ENCODE measurements at regions not wholly inside any gene's neighbourhood (a gene's known extent, or its start where the extent isn't known, plus 50 kb on each side); places are given as distances from the start of the nearest gene placed in this dataset.

GRCh38 chr11:97860237-97860636 lies 1160.5 kb upstream of the CNTN5 start:
- no peaks in the 10 kb centered on the region for H3K4me1 ChIP-seq (ENCODE audit: control insufficient read depth in 3 of 3, insufficient read depth in 3 of 3, low read length in 3 of 3)
- H3K4me3 ChIP-seq (ENCODE audit: low read length in 3 of 3): no peak overlapping the region
- H3K9me3 ChIP-seq (ENCODE audit: control insufficient read depth in 3 of 3, low read length in 3 of 3): peaks cover 0 to 3% (median 0%) of the 10 kb centered on the region in 3 donors
- H3K27me3 ChIP-seq (ENCODE audit: control insufficient read depth in 3 of 3, insufficient read depth in 3 of 3, low read length in 3 of 3): no peaks in the 10 kb centered on the region
- no peaks in the 10 kb centered on the region for H3K36me3 ChIP-seq (ENCODE audit: control insufficient read depth in 3 of 3, insufficient read depth in 3 of 3, low read length in 3 of 3)
- H3K27ac ChIP-seq (ENCODE audit: low read depth, low read length): no peak overlapping the region
- H3K9ac ChIP-seq (ENCODE audit: low read depth in 1 of 3, low read length in 3 of 3): no peak overlapping the region

- no peak overlapping the region for H3K27ac ChIP-seq (ENCODE audit: low read depth, low read length)
Observed at GRCh38 chr11:97862021-97862420, 1158.7 kb upstream of the CNTN5 start.

DNA sequence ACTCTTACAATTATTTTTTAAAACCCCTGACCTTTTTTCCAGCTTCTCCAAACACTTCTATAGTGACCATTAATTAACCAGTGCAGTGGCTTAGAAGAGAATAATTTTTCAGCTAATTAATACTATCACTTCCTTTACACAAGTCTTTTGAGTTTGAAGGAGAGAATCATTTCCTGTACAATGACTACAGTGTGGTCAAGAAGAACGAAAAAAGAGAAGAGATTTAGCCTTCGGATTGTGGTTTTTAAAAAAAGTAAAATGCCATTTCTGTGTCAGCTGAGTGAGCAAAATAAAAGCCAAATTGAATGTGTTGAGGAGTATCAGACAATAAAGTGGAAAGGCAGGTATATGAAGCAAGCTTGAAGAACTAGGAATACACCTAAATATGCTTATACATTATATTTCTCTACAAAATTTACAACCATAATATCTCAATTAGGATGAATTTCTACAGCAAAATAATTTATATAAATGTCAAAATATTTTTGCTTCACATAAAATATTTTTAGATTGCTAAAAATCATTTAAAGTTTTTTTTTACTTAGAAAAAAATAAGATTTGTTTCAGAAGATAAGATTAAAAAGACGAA lies 1155.2 kb upstream of the CNTN5 start:
- H3K4me1 ChIP-seq (ENCODE audit: control insufficient read depth in 3 of 3, insufficient read depth in 3 of 3, low read length in 3 of 3): no peaks in the 10 kb centered on the region
- no peaks in the 10 kb centered on the region for H3K27me3 ChIP-seq (ENCODE audit: control insufficient read depth in 3 of 3, insufficient read depth in 3 of 3, low read length in 3 of 3)
- H3K9ac ChIP-seq (ENCODE audit: low read depth in 1 of 3, low read length in 3 of 3): no peak overlapping the region
- H3K27ac ChIP-seq (ENCODE audit: low read depth, low read length): no peak overlapping the region
- peaks cover 0 to 3% (median 0%) of the 10 kb centered on the region in 3 donors for H3K9me3 ChIP-seq (ENCODE audit: control insufficient read depth in 3 of 3, low read length in 3 of 3)
- H3K36me3 ChIP-seq (ENCODE audit: control insufficient read depth in 3 of 3, insufficient read depth in 3 of 3, low read length in 3 of 3): no peaks in the 10 kb centered on the region
- H3K4me3 ChIP-seq (ENCODE audit: low read length in 3 of 3): no peak overlapping the region

More at GRCh38 chr11:97862021-97862420, 1158.7 kb upstream of the CNTN5 start:
- H3K9me3 ChIP-seq (ENCODE audit: control insufficient read depth in 3 of 3, low read length in 3 of 3): peaks cover 0 to 3% (median 0%) of the 10 kb centered on the region in 3 donors
- no peak overlapping the region for H3K9ac ChIP-seq (ENCODE audit: low read depth in 1 of 3, low read length in 3 of 3)
- no peaks in the 10 kb centered on the region for H3K27me3 ChIP-seq (ENCODE audit: control insufficient read depth in 3 of 3, insufficient read depth in 3 of 3, low read length in 3 of 3)
- no peaks in the 10 kb centered on the region for H3K36me3 ChIP-seq (ENCODE audit: control insufficient read depth in 3 of 3, insufficient read depth in 3 of 3, low read length in 3 of 3)
- H3K4me1 ChIP-seq (ENCODE audit: control insufficient read depth in 3 of 3, insufficient read depth in 3 of 3, low read length in 3 of 3): no peaks in the 10 kb centered on the region
- no peak overlapping the region for H3K4me3 ChIP-seq (ENCODE audit: low read length in 3 of 3)

- no peaks in the 10 kb centered on the region for H3K4me1 ChIP-seq (ENCODE audit: control insufficient read depth in 3 of 3, insufficient read depth in 3 of 3, low read length in 3 of 3)
- no peaks in the 10 kb centered on the region for H3K27me3 ChIP-seq (ENCODE audit: control insufficient read depth in 3 of 3, insufficient read depth in 3 of 3, low read length in 3 of 3)
- H3K36me3 ChIP-seq (ENCODE audit: control insufficient read depth in 3 of 3, insufficient read depth in 3 of 3, low read length in 3 of 3): no peaks in the 10 kb centered on the region
- H3K9me3 ChIP-seq (ENCODE audit: control insufficient read depth in 3 of 3, low read length in 3 of 3): no peaks in the 10 kb centered on the region
- H3K27ac ChIP-seq (ENCODE audit: low read depth, low read length): no peak overlapping the region
- H3K4me3 ChIP-seq (ENCODE audit: low read length in 3 of 3): no peak overlapping the region
- no peak overlapping the region for H3K9ac ChIP-seq (ENCODE audit: low read depth in 1 of 3, low read length in 3 of 3)
Observed at GRCh38 chr11:97871816-97872215, 1148.9 kb upstream of the CNTN5 start.

DNA sequence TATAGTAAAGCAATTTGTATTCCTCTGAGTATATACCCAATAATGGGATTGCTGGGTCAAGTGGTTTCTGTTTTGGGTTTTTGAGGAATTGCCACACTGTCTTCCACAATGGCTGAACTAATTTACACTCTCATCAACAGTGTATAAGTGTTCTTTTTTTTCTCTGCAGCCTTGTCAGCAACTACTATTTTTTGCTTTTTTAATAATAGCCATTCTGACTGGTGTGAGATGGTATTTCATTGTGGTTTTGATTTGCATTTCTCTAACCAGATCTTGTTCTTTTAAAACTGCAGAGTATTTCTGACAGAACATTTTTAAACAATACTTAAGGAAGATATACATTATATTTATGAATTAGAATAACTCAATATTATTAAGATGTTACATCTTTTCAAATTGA lies 1140.5 kb upstream of the CNTN5 start:
- no peaks in the 10 kb centered on the region for H3K36me3 ChIP-seq (ENCODE audit: control insufficient read depth in 3 of 3, insufficient read depth in 3 of 3, low read length in 3 of 3)
- no peaks in the 10 kb centered on the region for H3K4me1 ChIP-seq (ENCODE audit: control insufficient read depth in 3 of 3, insufficient read depth in 3 of 3, low read length in 3 of 3)
- H3K4me3 ChIP-seq (ENCODE audit: low read length in 3 of 3): no peak overlapping the region
- no peaks in the 10 kb centered on the region for H3K9me3 ChIP-seq (ENCODE audit: control insufficient read depth in 3 of 3, low read length in 3 of 3)
- H3K9ac ChIP-seq (ENCODE audit: low read depth in 1 of 3, low read length in 3 of 3): no peak overlapping the region
- H3K27ac ChIP-seq (ENCODE audit: low read depth, low read length): no peak overlapping the region
- H3K27me3 ChIP-seq (ENCODE audit: control insufficient read depth in 3 of 3, insufficient read depth in 3 of 3, low read length in 3 of 3): no peaks in the 10 kb centered on the region

DNA sequence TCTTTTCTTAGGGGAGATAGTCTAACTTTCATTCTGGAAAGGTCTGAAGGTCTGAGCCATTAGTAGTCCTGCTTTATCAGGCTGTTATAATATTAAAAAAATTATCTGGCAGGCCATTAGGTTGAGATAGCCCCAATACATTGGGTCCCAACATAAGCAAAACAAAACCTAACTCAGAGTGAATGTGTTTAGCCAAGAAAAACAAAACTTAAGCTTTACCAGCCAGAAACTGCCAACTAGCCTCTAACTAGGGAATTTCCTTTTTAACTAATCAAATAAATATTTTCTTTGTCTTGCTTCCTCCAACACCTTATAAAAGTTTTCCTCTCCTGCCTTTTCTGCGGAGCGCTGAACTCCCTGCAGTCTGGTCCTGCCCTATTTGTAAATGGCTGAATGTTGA lies 1137.7 kb upstream of the CNTN5 start:
- Histone ChIP-seq H3K4me3 (ENCODE audit: low read length in 3 of 3) (no peak overlapping the region), H3K4me1 (ENCODE audit: control insufficient read depth in 3 of 3, insufficient read depth in 3 of 3, low read length in 3 of 3) (no peaks in the 10 kb centered on the region), H3K9ac (ENCODE audit: low read depth in 1 of 3, low read length in 3 of 3) (no peak overlapping the region), H3K36me3 (ENCODE audit: control insufficient read depth in 3 of 3, insufficient read depth in 3 of 3, low read length in 3 of 3) (no peaks in the 10 kb centered on the region), H3K27ac (ENCODE audit: low read depth, low read length) (no peak overlapping the region), H3K9me3 (ENCODE audit: control insufficient read depth in 3 of 3, low read length in 3 of 3) (no peaks in the 10 kb centered on the region), H3K27me3 (ENCODE audit: control insufficient read depth in 3 of 3, insufficient read depth in 3 of 3, low read length in 3 of 3) (no peaks in the 10 kb centered on the region)

GRCh38 chr11:97888641-97889040 lies 1132.1 kb upstream of the CNTN5 start:
- Histone ChIP-seq H3K9ac (ENCODE audit: low read depth in 1 of 3, low read length in 3 of 3) (no peak overlapping the region), H3K4me1 (ENCODE audit: control insufficient read depth in 3 of 3, insufficient read depth in 3 of 3, low read length in 3 of 3) (no peaks in the 10 kb centered on the region), H3K9me3 (ENCODE audit: control insufficient read depth in 3 of 3, low read length in 3 of 3) (no peaks in the 10 kb centered on the region), H3K4me3 (ENCODE audit: low read length in 3 of 3) (no peak overlapping the region), H3K27ac (ENCODE audit: low read depth, low read length) (no peak overlapping the region), H3K27me3 (ENCODE audit: control insufficient read depth in 3 of 3, insufficient read depth in 3 of 3, low read length in 3 of 3) (no peaks in the 10 kb centered on the region), H3K36me3 (ENCODE audit: control insufficient read depth in 3 of 3, insufficient read depth in 3 of 3, low read length in 3 of 3) (no peaks in the 10 kb centered on the region)

- Histone ChIP-seq H3K36me3 (ENCODE audit: control insufficient read depth in 3 of 3, insufficient read depth in 3 of 3, low read length in 3 of 3) (no peaks in the 10 kb centered on the region), H3K4me3 (ENCODE audit: low read length in 3 of 3) (no peak overlapping the region), H3K9ac (ENCODE audit: low read depth in 1 of 3, low read length in 3 of 3) (no peak overlapping the region), H3K27me3 (ENCODE audit: control insufficient read depth in 3 of 3, insufficient read depth in 3 of 3, low read length in 3 of 3) (no peaks in the 10 kb centered on the region), H3K4me1 (ENCODE audit: control insufficient read depth in 3 of 3, insufficient read depth in 3 of 3, low read length in 3 of 3) (no peaks in the 10 kb centered on the region), H3K9me3 (ENCODE audit: control insufficient read depth in 3 of 3, low read length in 3 of 3) (no peaks in the 10 kb centered on the region), H3K27ac (ENCODE audit: low read depth, low read length) (no peak overlapping the region)
Observed at GRCh38 chr11:97890466-97890865, 1130.3 kb upstream of the CNTN5 start.

DNA sequence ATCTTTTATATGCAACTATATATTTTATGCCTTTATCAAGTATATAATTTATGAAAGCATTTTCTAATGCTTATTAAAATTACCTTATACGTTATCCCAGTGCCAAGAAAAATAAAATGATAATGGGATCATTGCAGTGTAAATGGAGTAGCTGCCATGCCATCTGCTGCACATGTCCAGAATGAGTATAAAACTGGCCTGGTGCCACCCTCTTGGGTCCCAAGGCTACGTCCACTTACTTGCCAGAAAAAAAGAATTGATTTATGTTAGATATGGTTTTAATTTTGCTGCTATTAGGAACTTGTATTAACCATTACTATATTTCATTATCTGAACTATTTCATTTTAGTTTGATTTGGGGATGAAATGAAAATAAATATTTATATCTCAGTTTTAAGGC lies 1127.1 kb upstream of the CNTN5 start:
- Histone ChIP-seq H3K4me3 (ENCODE audit: low read length in 3 of 3) (no peak overlapping the region), H3K4me1 (ENCODE audit: control insufficient read depth in 3 of 3, insufficient read depth in 3 of 3, low read length in 3 of 3) (no peaks in the 10 kb centered on the region), H3K27me3 (ENCODE audit: control insufficient read depth in 3 of 3, insufficient read depth in 3 of 3, low read length in 3 of 3) (no peaks in the 10 kb centered on the region), H3K36me3 (ENCODE audit: control insufficient read depth in 3 of 3, insufficient read depth in 3 of 3, low read length in 3 of 3) (no peaks in the 10 kb centered on the region), H3K9me3 (ENCODE audit: control insufficient read depth in 3 of 3, low read length in 3 of 3) (no peaks in the 10 kb centered on the region), H3K27ac (ENCODE audit: low read depth, low read length) (no peak overlapping the region), H3K9ac (ENCODE audit: low read depth in 1 of 3, low read length in 3 of 3) (no peak overlapping the region)

DNA sequence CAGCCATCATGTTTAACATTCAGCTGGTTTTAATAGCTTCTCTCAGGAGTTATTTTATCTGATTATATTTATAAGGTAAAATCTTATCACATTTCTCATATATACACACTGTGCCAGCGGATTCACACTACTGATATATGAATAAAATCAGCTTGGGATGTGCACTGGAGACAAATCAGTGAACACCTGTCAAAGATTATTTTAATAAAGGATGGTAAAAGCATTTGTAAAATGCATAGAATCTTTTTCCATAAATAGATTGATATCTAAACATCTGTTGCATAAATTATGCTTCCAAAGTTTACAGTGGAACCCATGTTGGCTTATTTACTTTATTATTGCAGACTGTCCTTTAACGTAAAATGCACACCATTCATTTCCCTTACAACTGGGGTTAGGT lies 1125.8 kb upstream of the CNTN5 start:
- H3K4me3 ChIP-seq (ENCODE audit: low read length in 3 of 3): no peak overlapping the region
- H3K9ac ChIP-seq (ENCODE audit: low read depth in 1 of 3, low read length in 3 of 3): no peak overlapping the region
- no peaks in the 10 kb centered on the region for H3K36me3 ChIP-seq (ENCODE audit: control insufficient read depth in 3 of 3, insufficient read depth in 3 of 3, low read length in 3 of 3)
- H3K27ac ChIP-seq (ENCODE audit: low read depth, low read length): no peak overlapping the region
- no peaks in the 10 kb centered on the region for H3K4me1 ChIP-seq (ENCODE audit: control insufficient read depth in 3 of 3, insufficient read depth in 3 of 3, low read length in 3 of 3)
- H3K9me3 ChIP-seq (ENCODE audit: control insufficient read depth in 3 of 3, low read length in 3 of 3): no peaks in the 10 kb centered on the region
- no peaks in the 10 kb centered on the region for H3K27me3 ChIP-seq (ENCODE audit: control insufficient read depth in 3 of 3, insufficient read depth in 3 of 3, low read length in 3 of 3)

GRCh38 chr11:97895572-97895971 lies 1125.2 kb upstream of the CNTN5 start:
- H3K27me3 ChIP-seq (ENCODE audit: control insufficient read depth in 3 of 3, insufficient read depth in 3 of 3, low read length in 3 of 3): no peaks in the 10 kb centered on the region
- no peaks in the 10 kb centered on the region for H3K9me3 ChIP-seq (ENCODE audit: control insufficient read depth in 3 of 3, low read length in 3 of 3)
- no peak overlapping the region for H3K9ac ChIP-seq (ENCODE audit: low read depth in 1 of 3, low read length in 3 of 3)
- H3K4me1 ChIP-seq (ENCODE audit: control insufficient read depth in 3 of 3, insufficient read depth in 3 of 3, low read length in 3 of 3): no peaks in the 10 kb centered on the region
- H3K36me3 ChIP-seq (ENCODE audit: control insufficient read depth in 3 of 3, insufficient read depth in 3 of 3, low read length in 3 of 3): no peaks in the 10 kb centered on the region
- no peak overlapping the region for H3K27ac ChIP-seq (ENCODE audit: low read depth, low read length)
- H3K4me3 ChIP-seq (ENCODE audit: low read length in 3 of 3): no peak overlapping the region

Data from skeletal muscle tissue (tissue), 3 donors.